H1 (cell line): ENCODE measurements at regions not wholly inside any gene's neighbourhood (a gene's known extent, or its start where the extent isn't known, plus 50 kb on each side); places are given as distances from the start of the nearest gene placed in this dataset.

ENCODE experiments used
- CTCF ChIA-PET: fragments of 300-600 bp; sonication (Branson Sonifier 250); formaldehyde crosslinking; loops from one replicate; lab custom pipeline; 2021; ENCODE audit not compliant: partially characterized antibody; lab: Charles Lee
- POLR2A ChIA-PET: fragments of 300-600 bp; sonication (Branson Sonifier 250); formaldehyde crosslinking; loops from one replicate; lab custom pipeline; 2021; ENCODE audit warnings: inconsistent platforms; ENCODE audit not compliant: partially characterized antibody; lab: Charles Lee
- DNase-seq, 2 experiments: peaks; one replicate each; pipeline versions ENCODE4 v3.0.0 to v3.0.0-alpha.2; 2010 to 2022; ENCODE audit warnings: low spot score in 2 of 2, low read depth in 1 of 2, mixed read lengths in 1 of 2
- FAIRE-seq: peaks from 2 replicates; lab custom pipeline; 2011; peaks lifted over from hg19 to GRCh38; lab: Jason Lieb, UNC
- H2AFZ ChIP-seq: 2 replicates; pipeline ENCODE4 v1.8.1; 2012; ENCODE audit warnings: low read length, inconsistent platforms
- H2AK5ac ChIP-seq: 2 replicates; pipeline ENCODE4 v1.6.1; 2013; ENCODE audit warnings: low read depth, low read length
- H2BK120ac ChIP-seq: replicated peaks from 2 replicates; pipeline ENCODE3; 2013; ENCODE audit warnings: low read depth, low read length, inconsistent platforms
- H2BK12ac ChIP-seq: 2 replicates; pipeline ENCODE4 v1.6.1; 2013; ENCODE audit warnings: low read depth, low read length
- H2BK15ac ChIP-seq: 2 replicates; pipeline ENCODE4 v1.6.1; 2013; ENCODE audit warnings: low read length
- H2BK20ac ChIP-seq: 2 replicates; pipeline ENCODE4 v1.6.1; 2013; ENCODE audit warnings: low read length
- H2BK5ac ChIP-seq: 2 replicates; pipeline ENCODE4 v1.6.1; 2013; ENCODE audit warnings: low read depth, low read length
- H3K14ac ChIP-seq: 2 replicates; pipeline ENCODE4 v1.6.1; 2013; ENCODE audit warnings: inconsistent platforms; ENCODE audit not compliant: insufficient read length
- H3K18ac ChIP-seq: 2 replicates; pipeline ENCODE4 v1.6.1; 2013; ENCODE audit warnings: low read length; ENCODE audit errors: extremely low read depth
- H3K23ac ChIP-seq: 2 replicates; pipeline ENCODE4 v1.6.1; 2013; ENCODE audit warnings: inconsistent platforms; ENCODE audit not compliant: insufficient read length
- H3K23me2 ChIP-seq: 2 replicates; pipeline ENCODE4 v1.6.1; 2013; ENCODE audit warnings: low read depth, low read length
- H3K27ac ChIP-seq: 2 replicates; pipeline ENCODE4 v1.6.1; 2011; ENCODE audit warnings: low read depth, low read length, inconsistent platforms
- H3K27me3 ChIP-seq, 4 experiments: replicated peaks in 1 of 4; 1 replicate in 1 of 4; 2 replicates in 3 of 4; pipeline versions ENCODE4 v1.6.1 to v1.8.1; 2011 to 2013; ENCODE audit warnings: low read length in 3 of 4, mild to moderate bottlenecking in 3 of 4, inconsistent platforms in 2 of 4, mixed read lengths in 2 of 4, moderate library complexity in 1 of 4; ENCODE audit not compliant: control insufficient read depth in 3 of 4, insufficient read depth in 3 of 4; ENCODE audit errors: extremely low read depth in 1 of 4
- H3K36me3 ChIP-seq, 4 experiments: 2 replicates each; pipeline versions ENCODE4 v1.6.1 to v1.8.1; 2011 to 2013; ENCODE audit warnings: mild to moderate bottlenecking in 4 of 4, low read length in 3 of 4, moderate library complexity in 2 of 4, control low read depth in 1 of 4, inconsistent platforms in 1 of 4; ENCODE audit not compliant: insufficient read depth in 4 of 4, control insufficient read depth in 2 of 4
- H3K4ac ChIP-seq: replicated peaks from 2 replicates; pipeline ENCODE3; 2013; ENCODE audit warnings: low read length, low read depth, mixed read lengths, inconsistent platforms; ENCODE audit not compliant: insufficient read length
- H3K4me1 ChIP-seq, 4 experiments: replicated peaks in 1 of 4; 1 replicate in 1 of 4; 2 replicates in 3 of 4; pipeline versions ENCODE4 v1.6.1 to v1.8.1; 2011 to 2013; ENCODE audit warnings: low read length in 3 of 4, inconsistent platforms in 2 of 4, mixed read lengths in 1 of 4; ENCODE audit not compliant: insufficient read depth in 4 of 4, control insufficient read depth in 3 of 4
- H3K4me2 ChIP-seq, 2 experiments: 2 replicates each; pipeline versions ENCODE4 v1.6.1 to v1.8.1; 2011 to 2013; ENCODE audit warnings: low read depth in 2 of 2, low read length in 2 of 2, control low read depth in 1 of 2, inconsistent platforms in 1 of 2, mild to moderate bottlenecking in 1 of 2; ENCODE audit not compliant: insufficient read depth in 1 of 2
- H3K4me3 ChIP-seq, 4 experiments: fragments of 200-600, 300-600 bp in 1 of 4; sonication (generic), shearing (Covaris generic), sonication (Bioruptor Twin) in 1 of 4; 2 replicates each; pipeline versions ENCODE4 v1.5.1 to v1.8.1; 2011 to 2016; ENCODE audit warnings: low read length in 4 of 4, low read depth in 3 of 4, control low read depth in 2 of 4, inconsistent platforms in 2 of 4, mild to moderate bottlenecking in 2 of 4, mixed read lengths in 1 of 4, moderate library complexity in 1 of 4; ENCODE audit not compliant: insufficient read depth in 2 of 4; ENCODE audit errors: extremely low read depth in 1 of 4
- H3K56ac ChIP-seq: replicated peaks from 2 replicates; pipeline ENCODE3; 2013; ENCODE audit warnings: low read depth, mild to moderate bottlenecking, mixed read lengths, low read length, inconsistent platforms; ENCODE audit not compliant: insufficient read length
- H3K79me1 ChIP-seq: 2 replicates; pipeline ENCODE4 v1.6.1; 2013; ENCODE audit warnings: low read depth, low read length, control low read depth
- H3K79me2 ChIP-seq, 2 experiments: 2 replicates each; pipeline versions ENCODE4 v1.6.1 to v1.8.1; 2012 to 2013; ENCODE audit warnings: low read length in 2 of 2, mild to moderate bottlenecking in 2 of 2, inconsistent platforms in 1 of 2; ENCODE audit not compliant: insufficient read depth in 2 of 2, control insufficient read depth in 1 of 2
- H3K9ac ChIP-seq, 4 experiments: replicated peaks in 1 of 4; 1 replicate in 1 of 4; 2 replicates in 3 of 4; pipeline versions ENCODE4 v1.6.1 to v1.8.1; 2011 to 2013; ENCODE audit warnings: low read depth in 3 of 4, low read length in 3 of 4, control low read depth in 2 of 4, mild to moderate bottlenecking in 2 of 4, moderate library complexity in 2 of 4, inconsistent platforms in 1 of 4; ENCODE audit errors: extremely low read depth in 1 of 4
- H3K9me3 ChIP-seq, 2 experiments: 2 replicates each; pipeline versions ENCODE4 v1.6.1 to v1.8.1; 2012 to 2013; ENCODE audit warnings: mild to moderate bottlenecking in 2 of 2, moderate library complexity in 2 of 2, control low read depth in 1 of 2, inconsistent platforms in 1 of 2, low read depth in 1 of 2, low read length in 1 of 2, mixed read lengths in 1 of 2; ENCODE audit not compliant: insufficient read depth in 2 of 2
- H4K20me1 ChIP-seq, 2 experiments: replicated peaks in 1 of 2; 2 replicates each; pipeline versions ENCODE3 to v1.8.1; 2011 to 2013; ENCODE audit warnings: inconsistent platforms in 2 of 2, low read length in 2 of 2, mild to moderate bottlenecking in 1 of 2; ENCODE audit not compliant: insufficient read depth in 2 of 2, control insufficient read depth in 1 of 2
- H4K5ac ChIP-seq: 2 replicates; pipeline ENCODE4 v1.6.1; 2013; ENCODE audit warnings: low read length, low read depth, mixed read lengths, inconsistent platforms; ENCODE audit not compliant: insufficient read length
- H4K8ac ChIP-seq: 2 replicates; pipeline ENCODE4 v1.8.0; 2013; ENCODE audit warnings: mild to moderate bottlenecking, moderate library complexity, low read length, inconsistent platforms; ENCODE audit not compliant: insufficient read depth; ENCODE audit errors: extremely low read depth
- H4K91ac ChIP-seq: replicated peaks from 2 replicates; pipeline ENCODE3; 2013; ENCODE audit warnings: low read length, mixed read lengths, inconsistent platforms; ENCODE audit not compliant: insufficient read length
- CEBPB ChIP-seq: IDR thresholded peaks from 2 replicates; pipeline ENCODE4 v1.6.1; 2012; ENCODE audit warnings: low read depth, low read length
- FOSL1 ChIP-seq: IDR thresholded peaks from 2 replicates; pipeline ENCODE4 v1.6.1; 2011; ENCODE audit warnings: mild to moderate bottlenecking, low read depth, low read length, moderate library complexity; ENCODE audit not compliant: insufficient read depth
- HDAC2 ChIP-seq, 2 experiments: fragments of 300-600 bp in 1 of 2; sonication (generic) in 1 of 2; IDR thresholded peaks; 2 replicates each; pipeline ENCODE4 v1.6.1; 2011 to 2012; ENCODE audit warnings: low read depth in 2 of 2, low read length in 2 of 2, mild to moderate bottlenecking in 2 of 2, moderate library complexity in 2 of 2, borderline replicate concordance in 1 of 2, inconsistent platforms in 1 of 2
- HDAC6 ChIP-seq: IDR thresholded peaks from one replicate; pipeline ENCODE4 v1.7.1; 2012; ENCODE audit warnings: low read depth, mild to moderate bottlenecking, inconsistent platforms, low read length, moderate library complexity
- POLR2AphosphoS5 ChIP-seq: IDR thresholded peaks from 2 replicates; pipeline ENCODE4 v1.6.1; 2011; ENCODE audit warnings: low read depth, low read length
- POU5F1 ChIP-seq: IDR thresholded peaks from 2 replicates; pipeline ENCODE4 v1.6.1; 2011; ENCODE audit warnings: low read depth, mild to moderate bottlenecking, low read length, moderate library complexity
- SIRT6 ChIP-seq: IDR thresholded peaks from one replicate; pipeline ENCODE4 v1.7.1; 2012; ENCODE audit warnings: low read length, inconsistent platforms
- TBP ChIP-seq: IDR thresholded peaks from 2 replicates; pipeline ENCODE4 v1.6.1; 2011; ENCODE audit warnings: low read depth, low read length, improper control_type of control experiment
- YY1 ChIP-seq: IDR thresholded peaks from 2 replicates; pipeline ENCODE4 v1.6.1; 2011; ENCODE audit warnings: low read depth, mild to moderate bottlenecking, low read length
- WGBS, 2 experiments: shearing (Covaris generic) in 1 of 2; methylation state at CpG; one replicate each; pipeline versions ENCODE4 v1.1.6 to v1.1.7; 2013 to 2015; ENCODE audit warnings: low lambda C conversion rate in 2 of 2, mixed read lengths in 2 of 2, inconsistent platforms in 1 of 2, low coverage in 1 of 2, missing lambda C conversion rate in 1 of 2; ENCODE audit not compliant: insufficient replicate concordance in 2 of 2, insufficient coverage in 1 of 2, insufficient read length in 1 of 2; ENCODE audit errors: extremely low coverage in 1 of 2, missing lambda C conversion rate in 1 of 2; 5-methylcytosine and 5-hydroxymethylcytosine counted together
- TF ChIP-seq, protein P1 (sequence below), 3 experiments: IDR thresholded peaks; 1 replicate in 2 of 3; 2 replicates in 1 of 3; pipeline versions ENCODE4 v1.5.1 to v1.6.1; 2011; ENCODE audit warnings: low read length in 3 of 3, mild to moderate bottlenecking in 3 of 3, inconsistent platforms in 2 of 3, low read depth in 1 of 3, moderate library complexity in 1 of 3; ENCODE audit not compliant: insufficient read depth in 1 of 3; ENCODE audit errors: control extremely low read depth in 1 of 3
- TF ChIP-seq, protein P2 (sequence below): IDR thresholded peaks from 2 replicates; pipeline ENCODE4 v1.6.1; 2012; ENCODE audit warnings: low read length, inconsistent platforms

DNA sequence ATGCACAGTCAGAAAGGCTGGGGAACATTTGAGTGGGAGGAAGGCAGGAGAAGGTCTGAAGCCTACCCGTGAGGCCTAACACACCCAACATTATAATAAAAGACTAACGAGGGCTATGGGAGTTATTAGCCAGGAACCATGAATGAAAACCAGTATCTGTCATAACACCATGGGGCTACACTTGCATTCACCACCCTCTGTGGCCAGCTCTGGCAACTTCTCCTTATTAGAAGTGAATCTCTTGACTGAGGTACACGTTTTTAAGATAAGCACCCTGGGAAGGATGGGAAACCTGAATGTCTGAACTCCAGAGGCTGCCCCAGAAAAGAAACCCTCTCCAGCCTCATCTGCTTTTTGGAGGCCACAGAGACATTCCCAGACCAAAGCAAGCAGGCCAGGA lies 204.3 kb upstream of the RAB4A start:
- Histone ChIP-seq H4K91ac (no peak overlapping the region), H3K14ac (no peak overlapping the region), H3K56ac (no peak overlapping the region), H3K9ac (no peak overlapping the region), H2AK5ac (no peak overlapping the region), H2BK20ac (no peak overlapping the region), H3K4me3 (no peak overlapping the region), H2BK5ac (no peak overlapping the region), H3K23me2 (no peaks in the 10 kb centered on the region), H3K23ac (no peak overlapping the region), H3K4me2 (no peak overlapping the region), H2BK15ac (no peak overlapping the region), H3K79me1 (no peaks in the 10 kb centered on the region), H3K4ac (no peak overlapping the region), H3K27ac (no peak overlapping the region), H3K27me3 (no peaks in the 10 kb centered on the region; a peak in 1 of 7 replicates), H3K9me3 (no peaks in the 10 kb centered on the region), H4K20me1 (no peaks in the 10 kb centered on the region), H3K79me2 (no peaks in the 10 kb centered on the region), H2AFZ (no peak overlapping the region), H3K4me1 (peaks cover 0 to 6% (median 2%) of the 10 kb centered on the region in 4 experiments; a peak in 2 of 7 replicates), H2BK12ac (no peak overlapping the region), H4K8ac (no peak overlapping the region), H3K18ac (no peak overlapping the region), H4K5ac (no peak overlapping the region), H3K36me3 (no peaks in the 10 kb centered on the region), H2BK120ac (no peak overlapping the region)
- FAIRE-seq (no peak), DNase-seq (no peak)
- POLR2A ChIA-PET = no interaction called here
- CTCF ChIA-PET = interaction anchor here (1.4 kb wide), 1 partner anchor 28 kb away, joined by 3 read pairs; no protein-coding TSS in a partner anchor
- WGBS, 2 experiments = 71% methylated on average over 3 of the region's 3 CpGs; no CpG with 5 or more reads in 1 of the 2 experiments
- TF ChIP-seq CEBPB = no peak
- no peak for TF ChIP-seq HDAC6
- TF ChIP-seq POLR2AphosphoS5 = no peak
- TF ChIP-seq TBP = no peak
- TF ChIP-seq, protein P1, sequence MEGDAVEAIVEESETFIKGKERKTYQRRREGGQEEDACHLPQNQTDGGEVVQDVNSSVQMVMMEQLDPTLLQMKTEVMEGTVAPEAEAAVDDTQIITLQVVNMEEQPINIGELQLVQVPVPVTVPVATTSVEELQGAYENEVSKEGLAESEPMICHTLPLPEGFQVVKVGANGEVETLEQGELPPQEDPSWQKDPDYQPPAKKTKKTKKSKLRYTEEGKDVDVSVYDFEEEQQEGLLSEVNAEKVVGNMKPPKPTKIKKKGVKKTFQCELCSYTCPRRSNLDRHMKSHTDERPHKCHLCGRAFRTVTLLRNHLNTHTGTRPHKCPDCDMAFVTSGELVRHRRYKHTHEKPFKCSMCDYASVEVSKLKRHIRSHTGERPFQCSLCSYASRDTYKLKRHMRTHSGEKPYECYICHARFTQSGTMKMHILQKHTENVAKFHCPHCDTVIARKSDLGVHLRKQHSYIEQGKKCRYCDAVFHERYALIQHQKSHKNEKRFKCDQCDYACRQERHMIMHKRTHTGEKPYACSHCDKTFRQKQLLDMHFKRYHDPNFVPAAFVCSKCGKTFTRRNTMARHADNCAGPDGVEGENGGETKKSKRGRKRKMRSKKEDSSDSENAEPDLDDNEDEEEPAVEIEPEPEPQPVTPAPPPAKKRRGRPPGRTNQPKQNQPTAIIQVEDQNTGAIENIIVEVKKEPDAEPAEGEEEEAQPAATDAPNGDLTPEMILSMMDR (IDR thresholded peaks at IDR 0.05; ENCODE audit: control extremely low read depth in 1 of 3, insufficient read depth in 1 of 3, low read depth in 1 of 3, low read length in 3 of 3) = no peak
- no peak for TF ChIP-seq FOSL1
- TF ChIP-seq POU5F1 = no peak
- TF ChIP-seq YY1 = no peak
- no peak for TF ChIP-seq SIRT6
- no peak for TF ChIP-seq HDAC2 (IDR thresholded peaks at IDR 0.05; ENCODE audit: borderline replicate concordance in 1 of 2, low read depth in 2 of 2, low read length in 2 of 2)
- TF ChIP-seq, protein P2, sequence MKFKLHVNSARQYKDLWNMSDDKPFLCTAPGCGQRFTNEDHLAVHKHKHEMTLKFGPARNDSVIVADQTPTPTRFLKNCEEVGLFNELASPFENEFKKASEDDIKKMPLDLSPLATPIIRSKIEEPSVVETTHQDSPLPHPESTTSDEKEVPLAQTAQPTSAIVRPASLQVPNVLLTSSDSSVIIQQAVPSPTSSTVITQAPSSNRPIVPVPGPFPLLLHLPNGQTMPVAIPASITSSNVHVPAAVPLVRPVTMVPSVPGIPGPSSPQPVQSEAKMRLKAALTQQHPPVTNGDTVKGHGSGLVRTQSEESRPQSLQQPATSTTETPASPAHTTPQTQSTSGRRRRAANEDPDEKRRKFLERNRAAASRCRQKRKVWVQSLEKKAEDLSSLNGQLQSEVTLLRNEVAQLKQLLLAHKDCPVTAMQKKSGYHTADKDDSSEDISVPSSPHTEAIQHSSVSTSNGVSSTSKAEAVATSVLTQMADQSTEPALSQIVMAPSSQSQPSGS = no peak
